NCI-H146 treated with DMSO at 0.1 percent for 48 hours (cell line): ENCODE measurements at regions not wholly inside any gene's neighbourhood (a gene's known extent, or its start where the extent isn't known, plus 50 kb on each side); places are given as distances from the start of the nearest gene placed in this dataset.
"Not testable (repeated sequence)": the region's sequence is repeated elsewhere in the genome, so short reads cannot be mapped to it uniquely, and the experiment has no call there.

ENCODE experiments used
- DNase-seq: peaks from one replicate; lab custom pipeline; 2025; ENCODE audit not compliant: unreplicated experiment; lab: John Stamatoyannopoulos, UW

GRCh38 chr7:125490167-125490566 lies 560.5 kb upstream of the POT1 start:
- DNase-seq, result no peak

- DNase-seq, result no peak
Measured at GRCh38 chr7:125485223-125485622, 555.6 kb upstream of the POT1 start.

- no peak for DNase-seq
Measured at GRCh38 chr7:125484755-125485154, 555.1 kb upstream of the POT1 start.

DNA sequence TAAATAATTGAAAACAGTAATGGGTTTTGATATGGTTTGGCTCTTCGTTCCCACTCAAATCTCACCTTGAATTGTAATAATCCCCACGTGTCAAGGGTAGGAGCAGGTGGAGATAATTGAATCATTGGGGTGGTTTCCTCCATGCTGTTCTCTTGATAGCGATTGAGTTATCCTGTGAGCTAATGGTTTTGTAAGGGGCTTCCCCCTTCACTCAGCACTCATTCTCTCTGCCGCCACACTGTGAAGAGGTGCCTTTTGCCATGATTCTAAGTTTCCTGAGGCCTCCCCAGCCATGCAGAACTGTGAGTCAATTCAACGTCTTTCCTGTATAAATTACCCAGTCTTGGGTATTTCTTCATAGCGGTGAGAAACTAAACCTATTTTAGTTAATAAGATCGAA lies 551.7 kb upstream of the POT1 start:
- DNase-seq, result no peak

DNA sequence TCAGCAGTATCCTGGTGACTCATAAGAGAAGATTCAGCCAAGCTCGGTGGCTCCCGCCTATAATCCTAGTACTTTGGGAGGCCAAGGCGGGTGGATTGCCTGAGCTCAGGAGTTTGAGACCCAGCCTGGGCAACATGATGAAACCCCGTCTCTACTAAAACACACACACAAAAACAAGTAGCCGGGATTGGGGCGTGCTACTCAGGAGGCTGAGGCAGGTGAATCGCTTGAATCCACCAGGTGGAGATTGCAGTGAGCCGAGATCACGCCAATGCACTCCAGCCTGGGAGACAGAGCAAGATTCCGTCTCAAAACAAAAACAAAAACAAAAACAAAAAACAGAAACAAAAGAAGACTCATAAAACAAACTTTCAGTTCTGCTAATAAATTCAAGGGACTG lies 551.1 kb upstream of the POT1 start:
- no peak for DNase-seq

GRCh38 chr7:125468855-125469174 lies 539.2 kb upstream of the POT1 start:
- DNase-seq, result no peak

DNA sequence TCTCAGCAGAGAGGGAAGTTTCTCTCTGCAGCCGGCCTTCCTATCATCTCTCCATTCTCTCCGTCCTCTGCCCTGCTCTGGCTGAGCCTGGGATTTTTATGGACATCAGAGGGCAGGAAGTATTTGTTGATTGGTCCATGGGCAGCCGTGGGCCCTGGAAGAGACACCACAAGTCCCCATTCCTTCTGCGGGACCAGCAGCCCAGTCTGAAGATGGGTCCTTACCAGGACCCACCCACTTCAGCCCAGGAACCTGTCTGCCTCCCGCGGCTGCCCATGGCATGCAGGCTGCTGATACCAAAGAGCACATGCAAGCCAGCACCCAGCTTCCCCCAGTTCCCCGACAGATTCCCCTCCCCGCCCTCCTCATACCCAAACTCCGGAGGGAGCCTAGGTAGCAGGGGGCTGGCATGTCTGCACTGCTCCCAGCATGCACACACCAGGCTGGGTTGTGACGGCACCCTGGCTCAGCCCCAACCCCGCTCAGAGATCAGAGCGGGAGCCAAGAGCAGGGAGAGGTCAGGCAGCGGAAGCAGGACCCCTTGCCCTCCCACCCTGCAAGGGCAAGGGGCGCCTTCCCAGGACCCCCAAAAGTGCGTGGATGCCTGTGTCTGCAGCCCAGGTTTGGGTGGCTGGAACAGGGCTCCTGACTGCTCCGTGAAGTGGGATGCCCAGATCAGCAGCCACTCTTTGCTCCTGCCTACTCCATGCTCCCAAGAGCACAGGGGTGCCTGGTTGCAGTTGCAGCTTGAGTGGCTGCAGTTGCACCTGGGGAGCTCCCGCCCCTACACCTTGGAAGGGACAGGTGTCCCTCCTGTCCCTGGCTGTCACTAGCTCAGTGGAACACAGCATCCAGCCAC lies 538.6 kb upstream of the POT1 start:
- no peak for DNase-seq

DNA sequence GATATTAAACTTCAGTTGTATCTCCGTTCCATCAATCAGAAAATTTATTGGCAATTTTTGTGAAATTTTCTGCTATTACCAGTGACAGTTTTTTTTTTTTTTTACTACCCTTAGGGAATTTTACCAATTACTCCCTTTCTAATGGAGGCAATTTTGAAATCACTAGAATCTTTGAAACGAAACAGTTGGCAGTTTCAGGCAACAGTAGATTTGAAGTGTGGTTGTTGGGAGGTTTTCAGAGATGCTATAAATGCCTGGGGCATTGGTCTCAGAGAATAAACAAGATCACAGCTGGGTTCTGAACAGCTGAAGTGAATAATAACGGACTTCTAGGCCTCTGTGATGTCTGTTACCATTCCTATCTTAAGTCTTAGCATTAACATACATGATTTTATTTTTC lies 535.9 kb upstream of the POT1 start:
- DNase-seq, result no peak

DNA sequence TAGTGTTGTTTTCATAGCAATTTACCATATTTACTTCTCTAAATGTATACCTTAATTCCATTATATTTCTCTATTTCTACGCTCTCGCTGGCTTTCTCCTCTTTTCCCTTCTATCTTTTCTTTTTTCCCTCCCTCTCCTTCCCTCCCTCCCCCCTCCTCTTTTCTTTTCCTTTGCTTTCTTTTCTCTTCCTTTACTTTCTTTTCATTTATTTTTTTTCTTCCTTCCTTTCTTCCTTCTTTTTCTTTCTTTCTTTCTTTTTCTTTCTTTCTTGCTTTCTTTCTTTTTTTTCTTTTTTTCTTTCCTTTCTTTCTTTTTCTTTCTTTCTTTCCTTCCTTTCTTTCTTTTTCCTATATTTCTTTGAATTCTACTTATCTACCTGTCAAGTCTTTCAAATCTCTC lies 533.0 kb upstream of the POT1 start:
- no peak for DNase-seq

GRCh38 chr7:125459038-125459437 lies 529.4 kb upstream of the POT1 start:
- no peak for DNase-seq

DNA sequence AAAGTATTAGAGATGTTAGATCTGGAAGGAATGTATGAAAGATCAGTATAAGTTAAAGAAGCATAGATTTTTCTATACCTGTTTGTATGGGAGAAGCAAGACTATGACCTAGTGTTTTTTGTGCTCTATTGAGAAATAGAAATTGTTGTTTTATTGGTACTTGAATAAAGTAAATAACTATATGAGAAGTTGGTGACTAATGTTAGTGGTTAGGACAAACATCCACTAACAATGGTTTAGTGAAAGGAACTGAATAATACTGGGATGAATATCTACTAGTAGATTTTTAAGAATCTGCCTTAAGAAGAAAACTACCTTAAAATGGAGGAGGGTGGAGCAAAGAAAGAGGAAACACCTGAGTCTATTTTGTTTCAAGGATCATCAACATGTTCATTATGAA lies 521.1 kb upstream of the POT1 start:
- DNase-seq, result no peak

DNA sequence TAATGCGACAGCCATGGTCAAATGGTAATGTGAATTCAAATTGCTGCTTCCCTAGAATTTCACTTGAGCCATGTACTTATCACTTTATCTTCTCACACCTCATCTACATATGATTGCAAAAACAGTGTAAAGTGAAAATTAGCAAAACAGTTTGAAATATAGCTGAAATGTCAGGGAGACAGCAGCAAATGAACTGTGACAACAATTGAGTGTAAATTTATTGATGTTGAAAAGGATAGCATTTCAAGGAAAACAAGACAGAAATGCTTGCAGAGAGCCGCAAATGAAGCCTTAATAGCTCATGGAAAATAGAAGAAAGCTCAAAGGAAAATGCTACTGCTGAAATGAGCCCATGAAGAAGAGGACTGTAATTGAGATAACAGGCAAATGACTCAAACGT lies 516.2 kb upstream of the POT1 start:
- no peak for DNase-seq

DNA sequence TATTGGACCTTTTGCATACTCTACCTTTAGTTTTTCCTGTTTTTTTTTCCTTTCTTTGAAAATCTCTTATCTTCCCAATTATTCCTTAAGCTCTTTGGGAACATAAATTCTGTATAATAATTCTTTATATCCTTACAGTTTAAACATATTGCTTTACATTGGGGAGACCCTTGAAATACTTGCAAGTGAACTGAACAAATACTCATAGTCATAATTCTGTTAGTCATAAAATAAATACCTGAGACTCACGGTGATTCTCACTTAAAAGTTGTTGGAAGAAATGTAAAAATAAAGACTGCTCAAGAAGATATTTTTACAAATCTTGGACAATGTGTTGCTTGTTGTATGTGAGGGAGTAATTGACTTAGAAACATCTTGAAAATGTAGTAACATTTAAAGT lies 515.2 kb upstream of the POT1 start:
- no peak for DNase-seq

DNA sequence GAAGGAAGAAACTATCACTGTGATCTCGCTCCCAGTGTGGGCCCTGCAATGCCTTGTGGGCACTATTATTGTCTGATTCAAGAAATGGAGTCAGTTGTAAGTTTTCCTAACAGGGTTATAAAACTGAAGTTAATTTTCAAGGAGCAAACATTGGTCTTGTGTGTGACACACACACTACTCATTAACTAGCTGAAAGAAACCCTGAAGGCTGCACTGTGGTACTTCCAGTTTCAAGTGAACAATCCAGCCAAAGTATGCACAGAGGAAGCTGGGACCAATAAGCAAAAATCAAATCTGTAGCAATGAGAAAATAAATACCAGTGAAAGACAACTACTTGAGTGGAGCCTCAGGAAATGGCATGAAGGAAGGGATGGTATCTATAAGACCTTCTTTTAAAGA lies 506.6 kb upstream of the POT1 start:
- no peak for DNase-seq

- no peak for DNase-seq
Measured at GRCh38 chr7:125431349-125431748, 501.7 kb upstream of the POT1 start.

DNA sequence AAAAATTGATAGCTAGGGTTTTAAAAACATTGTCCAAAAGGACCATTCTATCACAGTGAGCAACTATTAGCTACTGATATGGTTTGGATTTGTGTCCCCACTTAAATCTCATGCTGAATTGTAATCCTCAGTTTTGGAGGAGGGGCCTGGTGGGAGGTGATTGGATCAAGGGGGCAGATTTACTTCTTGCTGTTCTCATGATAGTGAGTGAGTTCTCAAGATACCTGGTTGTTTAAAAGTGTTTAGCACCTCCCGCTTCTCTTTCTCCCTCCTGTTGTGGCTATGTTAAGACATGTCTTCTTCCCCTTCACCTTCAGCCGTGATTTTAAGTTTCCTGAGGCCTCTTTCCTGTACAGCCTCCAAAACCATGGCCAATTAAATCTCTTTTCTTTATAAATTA lies 500.4 kb upstream of the POT1 start:
- no peak for DNase-seq

- no peak for DNase-seq
Measured at GRCh38 chr7:125427676-125428075, 498.1 kb upstream of the POT1 start.

- DNase-seq, result no peak
Measured at GRCh38 chr7:125425506-125425905, 495.9 kb upstream of the POT1 start.

GRCh38 chr7:125424721-125425120 lies 495.1 kb upstream of the POT1 start:
- no peak for DNase-seq

GRCh38 chr7:125423458-125424155 lies 494.0 kb upstream of the POT1 start:
- no peak for DNase-seq

DNA sequence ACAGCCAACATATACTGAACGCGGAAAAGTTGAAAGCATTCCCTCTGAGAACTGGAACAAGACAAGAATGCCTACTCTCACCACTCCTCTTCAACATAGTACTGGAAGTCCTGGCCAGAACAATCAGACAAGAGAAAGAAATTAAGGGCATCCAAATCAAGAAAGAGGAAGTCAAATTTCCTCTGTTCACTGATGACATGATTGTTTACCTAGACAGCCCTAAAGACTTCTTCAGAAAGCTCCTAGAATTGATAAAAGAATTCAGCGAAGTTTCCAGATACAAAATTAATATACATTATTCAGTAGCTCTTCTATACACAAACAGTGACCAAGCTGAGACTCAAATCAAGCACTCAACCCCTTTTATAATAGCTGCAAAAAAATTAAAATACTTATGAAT lies 491.8 kb upstream of the POT1 start:
- DNase-seq, result not testable (repeated sequence)

DNA sequence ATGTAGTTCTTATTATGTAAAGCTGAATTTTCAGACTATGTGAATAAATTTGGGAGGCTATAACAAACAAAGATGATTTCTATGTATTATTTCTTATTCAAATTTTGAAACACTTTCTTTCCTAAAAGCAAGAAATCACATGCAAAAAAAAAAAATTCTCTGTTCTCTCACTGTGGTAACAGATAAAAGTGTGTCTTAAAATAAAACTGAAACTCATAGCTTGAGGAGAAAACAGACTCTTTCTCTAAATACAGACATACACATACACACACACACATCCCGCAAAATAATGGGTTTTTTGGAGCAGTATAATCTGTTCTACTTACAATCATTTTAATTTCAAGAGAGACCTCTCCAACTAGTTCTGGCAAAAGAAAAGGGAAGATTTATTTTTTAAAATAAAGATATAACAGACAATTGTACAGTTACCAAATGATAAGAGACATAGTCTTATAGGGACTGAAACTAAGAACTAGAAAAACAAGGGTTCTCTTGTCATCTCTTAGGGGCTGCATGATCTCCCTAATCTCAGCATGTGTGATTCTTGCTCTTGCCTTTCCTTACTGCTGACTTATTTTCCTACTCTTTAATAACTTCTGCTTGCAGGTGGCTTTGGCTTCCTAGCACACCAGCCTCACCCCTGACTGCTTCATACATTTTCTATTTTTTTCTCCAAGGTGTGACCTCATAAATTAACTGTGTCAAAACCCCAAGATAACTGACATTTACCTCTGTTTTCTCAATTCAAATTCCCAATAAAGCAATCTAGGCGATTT lies 483.5 kb upstream of the POT1 start:
- no peak for DNase-seq
